NCI-H2081 (cell line): ENCODE measurements at regions not wholly inside any gene's neighbourhood (a gene's known extent, or its start where the extent isn't known, plus 50 kb on each side); places are given as distances from the start of the nearest gene placed in this dataset.

Experiments
- DNase-seq, 2 experiments: peaks; one replicate each; lab custom pipeline; 2025; lab: John Stamatoyannopoulos, UW

GRCh38 chr1:187310038-187310631 lies 481.4 kb downstream of the PLA2G4A start:
- no peak for DNase-seq

GRCh38 chr1:187313115-187313514 lies 484.4 kb downstream of the PLA2G4A start:
- DNase-seq: no peak

GRCh38 chr1:187326557-187326956 lies 497.8 kb downstream of the PLA2G4A start:
- DNase-seq: no peak

DNA sequence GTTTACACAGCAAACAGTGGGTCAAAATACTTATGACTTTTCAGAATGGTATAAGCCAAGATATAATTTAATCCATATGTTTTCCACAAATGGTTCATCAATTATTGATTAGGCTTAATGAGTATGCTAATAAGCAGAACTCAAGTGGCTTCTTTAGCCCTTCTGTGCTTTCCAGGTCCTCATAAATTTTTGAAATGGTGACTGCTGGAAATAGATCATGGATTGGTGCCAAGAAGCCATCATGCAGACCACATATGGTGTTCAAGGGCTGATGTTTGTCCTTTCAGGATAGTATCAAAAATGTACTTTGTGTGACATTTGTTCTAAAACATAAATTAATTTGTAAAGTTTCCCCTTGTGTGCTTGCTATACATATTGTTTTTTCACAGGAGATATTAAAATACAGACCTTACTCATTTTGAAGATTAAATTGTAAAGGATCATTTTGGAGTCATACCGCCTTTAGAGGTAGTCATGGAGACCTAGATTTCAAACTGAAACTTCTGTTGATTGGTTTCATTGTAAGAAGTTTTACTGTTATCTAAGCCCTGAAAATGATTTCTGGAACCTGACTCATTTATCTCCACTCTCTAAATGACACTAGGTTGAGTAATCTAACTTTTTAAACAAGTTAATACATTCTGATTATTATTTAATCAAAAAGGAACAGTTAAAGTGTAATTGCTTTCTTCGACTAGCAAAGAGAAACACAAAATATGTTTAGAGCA lies 507.9 kb downstream of the PLA2G4A start:
- peak in 1 of 2 experiments; percentile 38 for DNase-seq

- DNase-seq: no peak
Observed at GRCh38 chr1:187338762-187339412, 510.1 kb downstream of the PLA2G4A start.

DNA sequence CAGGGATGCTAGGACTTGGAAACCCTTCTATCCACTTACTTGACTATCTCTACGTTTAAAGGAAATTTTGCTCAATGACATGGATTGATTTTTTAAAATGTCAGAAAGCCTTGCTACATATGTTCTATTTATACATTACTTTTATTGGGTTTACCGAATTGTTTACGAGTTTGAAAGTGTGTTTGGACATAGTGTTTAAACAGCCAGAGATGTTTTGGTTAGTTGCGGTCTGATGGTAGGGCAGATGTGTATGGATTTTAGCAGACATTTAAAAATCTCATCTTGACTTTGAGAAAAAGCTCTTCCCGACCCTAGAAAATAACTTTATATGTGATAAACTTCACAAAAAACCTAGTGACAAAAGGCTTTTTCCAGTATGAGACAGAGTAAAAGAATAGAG lies 513.7 kb downstream of the PLA2G4A start:
- DNase-seq: no peak

DNA sequence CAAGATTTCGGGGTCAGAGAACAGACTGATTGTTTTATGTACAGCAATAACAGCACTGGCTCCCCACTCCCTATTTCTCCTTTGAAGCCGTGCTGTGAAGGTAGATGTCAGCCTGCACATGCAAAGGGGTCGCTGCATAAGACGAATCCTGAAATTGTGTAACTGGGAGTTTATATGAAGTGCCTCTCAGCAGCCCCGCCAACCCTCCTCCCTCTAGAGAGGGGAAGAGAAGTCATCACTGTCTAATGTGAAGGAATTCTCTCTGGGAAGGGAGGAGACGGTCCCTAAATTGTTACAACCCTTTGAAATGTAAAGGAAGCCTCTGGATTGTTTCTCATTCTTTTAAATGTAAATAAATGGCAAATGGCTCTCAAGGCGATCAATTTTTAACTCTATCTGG lies 545.3 kb downstream of the PLA2G4A start:
- DNase-seq: no peak

DNA sequence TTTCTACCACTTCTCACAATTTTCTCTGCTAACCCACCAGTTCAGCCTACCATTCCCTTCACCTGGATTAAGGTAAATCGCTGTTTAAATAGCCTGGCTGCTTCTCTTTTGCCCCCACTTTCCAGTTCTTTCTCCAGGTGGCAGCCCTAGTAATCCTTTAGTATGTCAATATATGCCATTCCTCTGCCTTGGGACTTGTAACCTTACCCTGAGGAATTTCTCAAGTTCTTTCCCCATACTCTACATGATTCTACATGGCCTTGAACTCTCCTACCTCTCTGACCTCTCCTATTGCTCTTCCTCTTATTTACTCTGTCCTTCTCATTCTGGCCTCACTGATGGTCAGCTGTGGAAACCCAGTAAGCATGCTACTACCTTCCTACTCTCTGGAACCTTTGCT lies 546.0 kb downstream of the PLA2G4A start:
- no peak for DNase-seq

DNA sequence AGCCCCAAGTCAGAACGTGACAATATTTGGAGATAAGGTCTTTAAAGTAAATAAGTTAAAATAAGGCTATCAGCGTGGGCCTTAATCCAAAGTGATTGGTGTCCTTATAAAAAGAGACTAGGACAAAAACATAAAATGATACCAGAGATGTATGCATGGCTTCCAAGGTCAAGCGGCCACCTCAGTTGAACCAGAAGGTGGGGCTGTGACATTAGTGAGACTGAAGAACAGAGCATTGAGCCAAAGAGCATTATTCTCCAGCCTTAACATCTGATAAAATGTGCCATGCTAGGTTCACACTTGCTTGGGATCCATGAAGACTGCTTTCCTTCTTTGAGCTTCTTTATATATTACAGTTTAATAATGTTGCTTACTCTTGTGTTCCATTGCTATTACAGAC lies 554.6 kb downstream of the PLA2G4A start:
- DNase-seq: peak in 1 of 2 experiments; percentile 3

DNA sequence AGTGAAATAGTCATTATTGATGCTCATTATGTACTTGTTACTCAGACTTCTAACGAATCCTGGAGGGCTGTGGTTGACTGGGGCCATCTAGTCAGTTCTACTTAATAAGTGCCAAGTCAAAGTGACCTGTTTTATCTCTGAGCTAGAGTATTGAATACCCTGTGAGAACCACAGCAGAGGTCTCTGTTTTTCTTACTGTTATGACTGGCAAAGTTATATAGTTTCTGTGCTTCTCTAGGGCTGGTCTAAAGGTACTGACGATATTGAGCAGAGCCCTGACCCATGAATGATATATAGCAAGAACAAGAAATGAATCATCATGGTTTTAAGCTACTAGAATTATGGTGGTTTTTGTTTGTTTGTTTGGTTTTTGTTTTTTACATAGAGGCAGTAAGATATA lies 555.8 kb downstream of the PLA2G4A start:
- DNase-seq: no peak

GRCh38 chr1:187390215-187390818 lies 561.6 kb downstream of the PLA2G4A start:
- DNase-seq: peak in 1 of 2 experiments; percentile 19

DNA sequence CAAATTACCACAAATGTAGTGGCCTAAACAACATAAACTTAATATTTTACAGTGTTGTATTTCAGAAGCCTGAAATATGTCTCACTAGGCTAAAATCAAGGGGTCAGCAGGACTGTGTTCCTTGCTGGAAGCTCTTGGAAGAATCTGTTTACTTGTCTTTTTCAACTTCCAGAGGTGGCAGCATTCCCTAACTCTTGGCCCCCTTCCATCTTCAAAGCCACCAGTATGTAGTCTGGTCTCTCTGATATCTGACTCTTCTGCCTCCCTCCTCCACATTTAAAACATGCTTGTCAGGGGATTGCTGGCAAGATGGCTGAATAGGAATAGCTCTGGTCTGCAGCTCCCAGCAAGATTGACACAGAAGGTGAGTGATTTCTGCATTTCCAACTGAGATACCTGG lies 567.5 kb downstream of the PLA2G4A start:
- no peak for DNase-seq

DNA sequence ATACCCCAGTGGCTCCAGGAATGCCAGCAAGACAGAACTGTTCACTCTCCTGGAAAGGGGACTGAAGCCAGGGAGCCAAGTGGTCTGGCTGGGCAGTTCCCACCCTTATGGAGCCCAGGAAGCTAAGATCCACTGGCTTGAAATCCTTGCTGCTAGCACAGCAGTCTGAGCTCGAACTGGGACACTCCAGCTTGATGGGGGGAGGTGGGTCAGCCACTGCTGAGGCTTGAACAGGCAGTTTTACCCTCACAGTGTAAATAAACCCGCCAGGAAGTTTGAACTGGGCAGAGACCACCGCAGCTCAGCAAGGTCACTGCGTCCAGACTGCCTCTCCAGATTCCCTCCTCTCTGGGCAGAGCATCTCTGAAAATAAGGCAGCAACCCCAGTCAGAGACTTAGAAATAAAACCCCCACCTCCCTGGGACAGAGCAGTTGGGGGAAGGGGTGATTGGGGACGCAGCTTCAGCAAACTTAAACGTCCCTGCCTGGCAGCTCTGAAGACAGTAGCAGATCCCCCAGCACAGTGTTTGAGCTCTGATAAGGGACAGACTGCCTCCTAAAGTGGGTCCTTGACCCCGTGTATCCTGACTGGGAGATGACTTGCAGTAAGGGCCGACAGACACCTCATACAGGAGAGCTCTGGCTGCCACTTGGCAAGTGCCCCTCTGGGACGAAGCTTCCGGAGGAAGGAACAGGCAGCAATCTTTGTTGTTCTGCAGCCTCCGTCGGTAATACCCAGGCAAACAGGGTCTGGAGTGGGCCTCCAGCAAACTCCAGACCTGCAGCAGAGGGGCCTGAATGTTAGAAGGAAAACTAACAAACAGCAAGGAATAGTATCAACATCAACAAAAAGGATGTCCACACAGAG lies 568.4 kb downstream of the PLA2G4A start:
- no peak for DNase-seq

GRCh38 chr1:187408212-187409004 lies 579.7 kb downstream of the PLA2G4A start:
- no peak for DNase-seq

- DNase-seq: no peak
Observed at GRCh38 chr1:187409341-187409740, 580.6 kb downstream of the PLA2G4A start.

- DNase-seq: no peak
Observed at GRCh38 chr1:187411118-187411517, 582.4 kb downstream of the PLA2G4A start.

GRCh38 chr1:187413405-187414169 lies 584.8 kb downstream of the PLA2G4A start:
- peak; percentile 36 to 65 for DNase-seq

GRCh38 chr1:187415065-187415464 lies 586.3 kb downstream of the PLA2G4A start:
- no peak for DNase-seq

DNA sequence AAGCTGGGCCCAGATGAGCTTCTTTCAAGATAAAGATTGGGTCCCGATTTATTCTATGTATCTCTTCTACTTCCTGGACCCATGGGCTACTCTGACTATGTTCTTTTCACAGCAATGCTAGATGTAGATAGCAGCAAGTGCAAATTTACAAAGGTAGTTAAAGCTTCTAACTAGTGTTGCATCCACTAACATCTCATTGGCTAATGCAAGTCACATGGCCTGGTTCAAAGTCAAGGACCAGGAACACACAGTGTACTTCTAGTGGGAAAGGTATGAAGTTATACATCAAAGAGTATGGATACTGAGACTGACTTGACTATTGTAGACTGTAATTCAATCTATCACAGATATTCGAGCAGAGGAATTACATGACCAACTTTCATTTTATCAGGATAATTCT lies 588.8 kb downstream of the PLA2G4A start:
- DNase-seq: no peak

GRCh38 chr1:187433598-187433997 lies 604.8 kb downstream of the PLA2G4A start:
- no peak for DNase-seq
